COR-L47 (cell line): ENCODE measurements at regions not wholly inside any gene's neighbourhood (a gene's known extent, or its start where the extent isn't known, plus 50 kb on each side); places are given as distances from the start of the nearest gene placed in this dataset.
"Not testable (repeated sequence)": the region's sequence is repeated elsewhere in the genome, so short reads cannot be mapped to it uniquely, and the experiment has no call there.

Experiments
- DNase-seq: peaks from one replicate; lab custom pipeline; 2025; lab: John Stamatoyannopoulos, UW

DNA sequence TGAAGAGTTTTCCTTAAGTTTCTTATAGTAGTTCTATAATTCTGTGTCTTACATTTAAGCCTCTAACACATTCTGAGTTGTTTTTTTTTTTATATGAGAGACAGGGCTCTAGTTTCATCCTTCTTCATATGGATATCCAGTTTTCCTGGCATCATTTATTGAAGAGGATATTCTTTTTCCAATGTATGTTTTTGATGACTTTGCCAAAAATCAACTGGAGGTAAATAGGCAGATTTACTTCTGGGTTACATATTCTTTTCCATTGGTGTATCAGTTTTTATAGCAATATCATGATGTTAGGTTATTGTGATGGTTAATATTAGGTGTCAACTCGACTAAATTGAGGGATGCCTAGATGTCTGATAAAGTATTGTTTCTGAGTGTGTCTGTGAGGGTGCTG, 650.7 kb upstream of the GRID2 start:
- no peak for DNase-seq

DNA sequence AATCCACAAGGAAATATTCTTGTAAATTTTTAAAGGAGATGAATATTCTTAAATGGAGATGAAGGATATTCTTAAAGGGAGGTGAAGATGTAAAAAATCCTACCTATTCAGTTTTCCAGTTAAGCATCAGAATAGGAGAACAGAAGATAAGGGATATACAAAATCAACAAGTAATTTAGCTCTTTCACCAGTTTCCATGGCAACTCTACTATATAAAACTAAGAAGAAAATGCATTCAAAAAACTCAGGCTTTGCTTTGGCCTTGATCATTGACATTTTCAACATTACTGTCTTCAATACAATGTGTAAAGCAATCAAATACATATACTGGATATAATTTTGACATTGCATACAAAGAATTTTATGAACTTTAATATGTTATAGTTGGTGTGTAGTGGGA, 622.7 kb upstream of the GRID2 start:
- DNase-seq: no peak

DNA sequence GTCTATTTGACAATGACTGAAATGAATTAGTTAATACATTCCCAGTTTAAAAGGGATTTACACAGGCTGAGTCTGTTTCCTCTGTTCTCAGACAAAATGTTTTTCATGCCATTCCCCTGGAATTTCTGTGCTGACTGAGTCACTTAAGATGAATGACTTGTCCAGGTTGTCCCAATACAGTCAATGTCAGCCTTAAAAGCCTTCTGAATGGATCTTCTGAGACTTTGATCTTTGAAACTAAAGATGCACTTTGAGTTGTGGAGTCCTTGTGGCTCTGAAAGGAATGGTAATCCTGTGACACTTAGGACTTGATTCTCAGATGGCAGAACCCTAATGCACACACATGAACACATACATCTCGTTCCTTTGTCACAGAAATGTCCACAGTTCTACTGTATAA, 622.2 kb upstream of the GRID2 start:
- no peak for DNase-seq

DNA sequence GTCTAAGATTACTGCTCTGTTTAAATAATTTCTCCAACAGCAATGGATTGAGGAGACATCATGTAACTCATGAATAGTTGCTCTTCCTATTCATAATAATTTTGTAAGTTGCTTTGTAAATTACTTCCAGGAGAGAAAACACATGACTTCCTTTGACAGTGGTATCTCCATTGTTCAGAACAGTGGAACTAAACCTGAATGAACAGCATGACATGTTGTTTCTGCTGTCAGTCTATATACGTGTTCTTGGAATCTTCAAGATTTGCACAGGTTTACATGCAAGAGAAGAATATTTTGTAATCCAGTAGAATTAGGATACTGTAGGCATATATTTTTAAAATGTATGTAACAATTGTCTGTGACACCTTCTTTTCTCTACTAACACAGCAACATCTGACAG, 618.8 kb upstream of the GRID2 start:
- no peak for DNase-seq

DNA sequence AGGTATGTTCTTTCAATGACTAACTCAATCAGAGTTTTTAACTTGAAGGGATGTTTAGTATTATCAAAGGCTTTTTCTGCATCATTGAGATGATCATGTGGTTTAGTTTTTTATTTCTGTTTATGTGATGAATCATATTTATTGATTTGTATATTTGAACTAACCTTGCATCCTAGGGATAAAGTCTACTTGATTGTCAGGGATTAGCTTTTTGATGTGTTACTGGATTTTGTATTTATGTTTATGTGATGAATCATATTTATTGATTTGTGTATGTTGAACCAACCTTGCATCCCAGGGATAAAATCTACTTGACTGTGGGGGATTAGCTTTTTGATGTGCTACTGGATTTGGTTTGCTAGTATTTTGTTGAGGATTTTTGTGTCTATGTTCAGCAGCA, 615.4 kb upstream of the GRID2 start:
- no peak for DNase-seq

DNA sequence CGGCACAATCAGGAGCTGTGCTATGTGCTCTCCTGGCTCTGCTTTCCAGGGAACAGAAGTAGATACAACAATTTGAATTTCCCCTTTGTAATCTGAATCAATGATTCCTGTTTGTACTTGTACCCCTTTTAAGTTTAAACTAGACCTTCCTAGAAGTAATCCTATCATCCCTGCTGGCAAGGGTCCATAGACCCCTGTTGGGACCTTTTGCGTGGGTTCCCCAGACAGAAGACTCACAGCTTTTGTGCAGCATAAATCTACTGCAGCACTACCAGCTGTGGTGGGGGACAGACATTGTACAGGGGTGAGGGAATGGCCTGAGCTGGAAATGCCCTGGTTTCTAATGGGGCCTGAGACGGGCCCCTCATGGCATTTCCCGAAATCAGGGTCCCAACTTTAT, 604.1 kb upstream of the GRID2 start:
- DNase-seq: not testable (repeated sequence)

DNA sequence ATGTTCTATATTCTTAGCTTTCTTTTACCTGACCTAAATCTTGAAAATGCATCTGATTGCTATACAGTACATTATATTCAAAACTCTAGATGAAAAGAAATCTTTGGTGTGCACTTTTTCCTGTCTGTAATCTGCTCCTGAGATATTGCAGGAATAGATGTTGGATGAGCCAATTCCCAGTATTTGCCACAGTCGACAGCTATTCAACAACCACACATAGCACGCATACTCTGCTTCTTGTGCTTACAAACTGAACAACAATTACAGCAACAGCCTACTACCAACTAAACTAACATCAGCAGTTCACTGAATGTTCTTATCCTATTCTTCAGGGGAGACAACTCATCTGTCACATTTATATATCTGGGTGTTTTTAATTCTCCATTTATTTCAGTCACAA, 573.9 kb upstream of the GRID2 start:
- no peak for DNase-seq

DNA sequence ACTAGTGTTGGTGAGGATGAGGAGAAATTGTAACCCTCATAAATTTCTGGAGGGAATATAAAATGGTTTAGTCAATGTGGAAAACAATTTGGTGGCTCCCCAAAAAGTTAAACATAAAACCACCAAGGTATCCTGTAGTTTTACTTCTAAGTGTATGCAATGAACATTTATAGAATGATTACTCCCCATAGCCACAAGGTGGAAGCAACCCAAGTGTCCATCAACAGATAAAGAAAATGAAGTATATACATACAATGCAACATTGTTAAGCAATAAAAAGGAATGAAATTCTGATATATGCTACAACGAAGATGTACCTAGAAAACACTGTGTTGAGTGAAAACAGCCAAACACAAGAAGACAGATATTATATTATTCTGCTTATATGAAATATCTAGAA, 569.1 kb upstream of the GRID2 start:
- DNase-seq: no peak

DNA sequence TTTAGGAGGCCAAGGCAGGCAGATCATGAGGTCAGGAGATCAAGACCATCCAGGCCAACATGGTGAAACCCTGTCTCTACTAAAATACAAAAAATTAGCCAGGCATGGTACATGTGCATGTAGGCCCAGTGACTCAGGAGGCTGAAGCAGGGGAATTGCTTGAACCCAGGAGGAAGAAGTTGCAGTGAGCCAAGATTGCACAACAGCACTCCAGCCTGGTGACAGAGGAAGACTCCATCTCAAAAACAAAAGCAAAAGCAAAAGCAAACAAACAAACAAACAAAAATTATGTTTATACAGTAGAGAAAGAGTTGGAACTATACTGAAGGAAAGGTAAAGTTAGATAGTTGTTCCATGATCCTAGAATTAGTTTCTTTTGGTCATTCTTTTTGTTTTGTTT, 564.9 kb upstream of the GRID2 start:
- not testable (repeated sequence) for DNase-seq

DNA sequence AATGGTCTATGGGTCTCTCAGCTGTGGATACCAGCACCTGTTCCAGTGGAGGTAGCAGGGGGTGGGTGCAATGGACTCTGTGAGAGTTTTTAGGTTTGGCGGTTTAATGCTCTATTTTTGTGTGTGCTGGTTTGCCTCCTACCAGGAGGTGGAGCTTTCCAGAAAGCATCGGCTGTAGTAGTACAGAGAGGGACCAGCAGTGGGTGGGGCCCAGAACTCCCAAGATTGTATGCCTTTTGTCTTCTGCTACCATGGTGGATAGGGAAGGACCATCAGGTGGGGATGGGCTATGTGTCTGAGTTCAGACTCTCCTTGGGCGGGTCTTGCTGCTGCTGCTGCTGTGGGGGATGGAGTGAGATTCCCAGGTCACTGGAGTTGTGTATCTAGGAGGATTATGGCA, 557.2 kb upstream of the GRID2 start:
- no peak for DNase-seq

DNA sequence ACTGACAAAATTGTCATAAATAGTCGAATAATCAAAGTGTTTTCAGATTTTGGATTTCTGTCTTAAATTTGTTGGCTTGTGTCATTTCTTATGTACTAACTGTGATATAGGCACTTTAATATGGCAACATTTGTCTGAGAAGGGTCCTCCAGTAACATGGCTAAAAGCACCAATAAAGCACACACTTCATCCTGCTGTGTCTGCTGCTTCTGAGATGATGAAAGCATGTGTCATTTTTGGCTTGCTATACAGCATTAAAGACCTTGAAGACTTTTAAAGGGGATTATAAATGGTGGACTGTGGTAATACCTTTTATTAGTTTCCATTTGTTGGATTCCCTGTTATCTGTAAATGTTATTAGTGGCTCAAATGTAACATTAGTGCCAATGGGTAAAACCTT, 551.8 kb upstream of the GRID2 start:
- no peak for DNase-seq

DNA sequence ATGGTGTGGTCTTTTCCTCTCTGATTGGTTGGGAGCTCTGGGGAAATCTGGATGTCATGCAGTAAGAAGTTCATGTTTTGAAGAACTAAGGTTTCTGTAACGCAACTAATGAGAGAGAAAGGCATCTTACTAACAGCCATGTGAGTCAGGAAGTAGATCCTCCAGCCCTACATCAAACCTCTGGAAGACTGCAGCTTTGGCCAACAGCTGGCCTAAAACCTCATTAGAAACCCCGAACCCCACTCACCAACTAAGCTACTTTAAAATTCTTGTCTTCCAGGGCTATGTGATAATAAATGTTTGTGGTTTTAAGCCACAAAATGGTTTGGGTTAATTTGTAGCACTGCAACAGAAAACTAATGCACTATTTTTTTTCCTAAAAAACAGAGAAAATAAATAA, 549.0 kb upstream of the GRID2 start:
- DNase-seq: no peak

DNA sequence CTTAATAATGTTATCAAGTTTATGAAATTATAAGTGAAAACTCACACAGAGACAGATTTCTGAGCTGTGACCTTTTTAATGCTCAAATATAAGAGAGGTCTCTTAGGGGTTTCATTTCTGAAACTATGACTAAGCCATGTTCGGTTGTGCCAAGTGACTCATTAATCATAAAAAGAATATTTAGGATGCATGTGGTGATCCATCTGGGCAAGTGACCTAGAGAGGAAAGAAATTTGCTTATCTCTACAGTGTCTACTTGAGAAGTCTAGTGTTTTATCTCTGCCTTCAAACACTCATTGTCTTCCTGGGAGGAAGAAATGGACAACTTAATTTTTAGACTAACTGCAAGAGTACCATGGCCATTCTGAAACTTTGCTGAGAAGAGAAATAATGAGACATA, 545.3 kb upstream of the GRID2 start:
- DNase-seq: no peak

DNA sequence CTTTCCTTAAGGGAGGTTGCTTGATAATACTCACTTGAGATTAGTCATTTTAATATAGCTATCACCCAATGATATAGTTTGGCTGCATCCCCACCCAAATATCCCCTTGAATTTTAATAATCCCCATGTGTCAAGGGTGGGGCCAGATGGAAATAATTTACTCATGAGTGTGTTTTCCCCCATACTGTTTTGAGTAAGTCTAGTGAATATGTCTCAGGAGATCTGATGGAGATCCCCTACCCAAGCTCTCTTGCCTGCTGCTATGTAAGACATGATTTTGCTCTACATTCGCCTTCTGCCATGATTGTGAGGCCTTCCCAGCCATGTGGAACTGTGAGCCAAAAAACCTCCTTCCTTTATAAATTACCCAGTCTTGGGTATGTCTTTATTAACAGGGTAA, 539.7 kb upstream of the GRID2 start:
- no peak for DNase-seq

DNA sequence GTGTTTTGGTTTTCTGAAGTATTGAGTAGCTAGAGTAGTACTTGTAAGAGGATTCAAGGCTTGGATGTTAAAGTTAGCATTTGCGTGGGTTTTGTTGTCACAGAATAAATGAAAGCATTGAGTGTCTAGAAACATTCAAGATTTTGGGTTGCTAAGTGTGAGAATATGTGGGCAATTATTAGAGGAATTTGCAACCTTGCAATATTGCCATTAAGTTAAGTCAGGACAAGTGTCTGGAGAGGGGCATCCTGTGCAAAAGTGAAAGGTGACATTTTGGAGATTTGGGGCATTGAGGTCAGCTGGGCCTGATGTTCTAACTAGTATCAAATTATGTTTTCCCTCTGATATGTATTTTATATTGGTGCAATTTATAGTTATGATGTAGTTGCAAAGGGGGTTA, 533.9 kb upstream of the GRID2 start:
- no peak for DNase-seq

DNA sequence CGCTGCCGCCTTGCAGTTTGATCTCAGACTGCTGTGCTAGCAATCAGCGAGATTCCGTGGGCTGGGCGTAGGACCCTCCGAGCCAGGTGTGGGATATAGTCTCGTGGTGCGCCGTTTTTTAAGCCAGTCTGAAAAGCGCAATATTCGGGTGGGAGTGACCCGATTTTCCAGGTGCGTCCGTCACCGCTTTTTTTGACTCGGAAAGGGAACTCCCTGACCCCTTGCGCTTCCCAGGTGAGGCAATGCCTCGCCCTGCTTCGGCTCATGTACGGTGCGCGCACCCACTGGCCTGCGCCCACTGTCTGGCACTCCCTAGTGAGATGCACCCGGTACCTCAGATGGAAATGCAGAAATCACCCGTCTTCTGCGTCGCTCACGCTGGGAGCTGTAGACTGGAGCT, 512.1 kb upstream of the GRID2 start:
- DNase-seq: not testable (repeated sequence)

DNA sequence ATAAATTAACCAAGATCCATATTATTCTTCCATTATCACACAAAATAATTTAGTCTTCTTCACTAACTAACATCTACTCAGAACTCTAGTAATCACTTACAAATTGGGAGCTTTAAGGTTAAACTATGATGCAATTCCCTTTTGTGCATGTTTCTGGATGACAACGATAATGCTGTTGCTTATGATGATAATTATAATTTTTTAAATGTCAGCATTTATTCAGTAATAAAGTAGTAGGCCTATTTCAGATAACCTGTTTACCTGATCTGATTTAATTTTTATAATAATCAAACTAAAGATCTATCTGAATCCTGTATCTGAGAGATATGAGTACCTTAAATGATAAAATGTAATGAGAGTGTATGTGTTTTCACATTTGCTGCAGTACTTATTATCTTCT, 507.8 kb upstream of the GRID2 start:
- no peak for DNase-seq

DNA sequence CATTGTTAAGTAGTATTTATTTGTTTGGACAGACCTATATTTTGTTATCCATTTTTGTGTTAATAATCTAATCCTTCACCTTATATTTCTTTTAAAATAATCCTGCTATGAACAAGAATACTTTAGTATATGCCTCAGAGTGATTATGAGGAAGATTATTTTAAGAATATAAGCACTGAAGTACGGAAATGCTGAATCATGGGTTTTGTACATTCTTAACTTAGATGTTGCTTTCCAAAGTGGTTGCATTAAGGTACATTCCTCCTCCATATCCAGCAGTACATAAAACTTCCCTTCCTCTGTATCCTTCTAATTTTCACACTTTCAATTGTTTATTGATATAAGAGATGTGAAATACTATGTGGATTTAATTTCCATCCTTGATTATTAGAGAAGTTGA, 491.4 kb upstream of the GRID2 start:
- DNase-seq: no peak

DNA sequence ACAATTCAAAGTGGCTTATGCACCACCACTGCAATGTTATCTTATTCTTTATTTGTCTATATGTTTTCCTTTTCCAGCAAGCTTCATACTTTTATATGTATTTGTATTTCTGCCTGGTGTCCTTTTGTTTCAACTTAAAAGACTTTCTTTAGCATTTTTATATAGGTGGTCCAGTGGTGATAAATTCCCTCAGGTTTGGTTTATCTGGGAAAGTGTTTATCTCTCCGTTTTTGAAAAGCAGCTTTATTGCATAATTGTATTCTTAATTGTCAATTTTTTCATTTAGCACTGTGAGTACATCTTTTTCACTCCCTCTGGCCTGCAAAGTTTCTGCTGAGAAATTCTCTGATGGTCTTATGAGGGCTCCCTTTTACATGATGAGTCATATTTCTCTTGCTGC, 479.0 kb upstream of the GRID2 start:
- DNase-seq: no peak

DNA sequence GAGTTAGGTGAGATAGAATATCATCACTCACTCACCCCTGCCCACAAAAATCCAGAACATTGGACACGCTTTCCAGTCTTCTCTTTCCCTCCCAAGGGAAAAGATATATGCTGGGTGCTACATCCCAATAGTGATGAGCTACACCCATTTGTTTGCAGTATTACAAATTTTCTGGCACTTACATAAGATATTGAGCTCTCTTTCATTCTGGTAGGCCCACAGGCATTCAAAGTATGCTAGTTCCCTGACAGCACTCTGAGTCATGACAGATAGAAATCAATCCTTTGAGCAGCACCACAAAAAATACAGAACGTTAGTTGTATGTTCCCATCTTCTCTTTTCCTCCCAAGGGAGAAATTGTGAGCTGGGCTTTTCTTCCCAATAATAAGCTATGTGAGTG, 477.6 kb upstream of the GRID2 start:
- no peak for DNase-seq

DNA sequence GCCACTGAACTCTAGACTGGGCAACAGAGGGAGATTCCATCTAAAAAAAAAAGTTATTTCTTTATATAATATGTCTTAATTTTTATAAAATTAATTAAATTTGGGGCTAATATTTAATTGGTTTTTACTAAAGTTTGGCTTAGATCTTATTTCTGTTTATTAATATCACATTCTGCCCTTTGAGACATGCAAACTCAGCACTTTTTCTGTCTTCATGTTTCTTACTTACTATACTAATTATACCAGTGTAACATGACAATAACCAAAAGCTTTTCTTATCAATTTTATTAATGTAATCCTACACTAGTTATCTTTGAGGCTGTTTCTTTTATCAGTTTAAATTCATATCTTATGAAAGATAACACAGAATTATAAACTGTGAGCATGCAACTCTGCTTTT, 475.9 kb upstream of the GRID2 start:
- no peak for DNase-seq

DNA sequence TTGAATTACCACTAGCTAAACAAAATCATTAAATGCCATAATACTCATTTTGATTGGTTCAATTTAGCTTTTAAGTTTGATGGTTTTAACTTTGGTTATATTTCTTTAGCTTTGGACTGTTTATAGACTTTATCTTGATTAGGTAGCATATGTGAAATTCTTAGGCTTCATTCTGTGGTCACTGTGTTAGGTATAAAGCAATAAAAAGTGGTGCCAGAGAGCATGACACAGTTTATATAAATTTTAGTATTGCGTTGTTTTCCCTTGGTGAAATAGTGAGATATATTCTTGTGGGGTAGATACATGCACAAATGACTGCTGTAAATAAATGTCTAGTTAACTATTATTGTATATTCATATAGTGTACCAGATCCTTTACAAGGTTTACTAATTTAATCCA, 474.2 kb upstream of the GRID2 start:
- no peak for DNase-seq

DNA sequence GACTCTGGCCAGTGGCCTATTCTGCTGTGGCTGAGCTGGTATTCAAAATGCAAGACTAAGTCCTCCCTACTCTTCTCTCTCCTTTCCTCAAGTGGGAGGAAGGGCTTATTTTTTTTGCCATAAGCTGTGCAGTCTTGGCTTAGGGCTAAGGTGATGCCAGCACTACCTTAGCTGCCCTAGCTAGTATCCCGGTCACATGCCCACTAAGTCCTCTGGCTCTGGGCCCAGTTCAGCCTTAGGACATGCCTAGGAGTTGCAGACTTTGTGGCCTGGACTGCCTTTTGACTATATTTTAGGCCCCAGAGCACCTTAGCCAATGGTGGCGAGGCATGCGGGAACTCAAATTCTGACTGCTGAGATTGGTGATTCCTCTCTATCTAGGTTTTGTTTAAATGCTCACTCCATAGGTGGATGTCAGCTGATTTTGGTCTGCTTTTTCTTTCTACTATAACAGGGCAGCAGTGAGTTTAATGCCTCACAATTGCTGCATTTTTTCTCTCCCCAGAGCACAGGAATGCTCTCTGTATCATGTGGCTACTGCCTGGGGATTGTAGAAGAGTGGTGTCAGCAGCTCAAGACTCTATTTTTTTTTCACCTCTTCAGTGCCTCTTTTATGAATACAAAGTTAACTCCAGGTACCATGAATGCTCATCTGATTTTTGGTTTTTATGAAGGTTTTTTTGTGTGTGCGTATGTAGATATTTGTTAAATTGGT, 472.9 kb upstream of the GRID2 start:
- DNase-seq: no peak

DNA sequence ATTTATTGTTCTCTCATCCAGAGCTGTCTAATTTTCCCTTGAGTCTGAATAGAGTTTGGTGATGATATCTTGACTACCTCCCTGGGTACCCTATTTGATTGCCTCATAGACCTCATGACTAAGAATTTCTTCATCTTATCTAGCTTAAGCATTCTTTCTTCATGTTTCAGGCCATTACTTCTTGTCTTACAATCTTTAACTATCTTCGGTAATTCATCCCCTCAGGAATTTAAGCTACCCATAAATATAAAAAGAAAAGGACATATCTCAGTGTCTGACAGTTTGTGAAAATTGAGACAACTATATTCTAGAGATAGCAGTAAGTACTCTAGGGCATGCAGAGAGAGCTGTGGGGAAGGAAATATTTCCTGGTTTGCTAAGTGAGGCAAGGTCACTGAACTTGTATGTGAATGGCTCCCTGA, 466.1 kb upstream of the GRID2 start:
- DNase-seq: no peak
